HG03159 (cell line): ENCODE measurements at regions not wholly inside any gene's neighbourhood (a gene's known extent, or its start where the extent isn't known, plus 50 kb on each side); places are given as distances from the start of the nearest gene placed in this dataset.

ENCODE experiments used
- ATAC-seq: cut with Tn5 transposase; IDR thresholded peaks from one replicate; pipeline ENCODE4 v1.9.1; 2021; ENCODE audit warnings: mild to moderate bottlenecking, moderate library complexity; ENCODE audit not compliant: unreplicated experiment

DNA sequence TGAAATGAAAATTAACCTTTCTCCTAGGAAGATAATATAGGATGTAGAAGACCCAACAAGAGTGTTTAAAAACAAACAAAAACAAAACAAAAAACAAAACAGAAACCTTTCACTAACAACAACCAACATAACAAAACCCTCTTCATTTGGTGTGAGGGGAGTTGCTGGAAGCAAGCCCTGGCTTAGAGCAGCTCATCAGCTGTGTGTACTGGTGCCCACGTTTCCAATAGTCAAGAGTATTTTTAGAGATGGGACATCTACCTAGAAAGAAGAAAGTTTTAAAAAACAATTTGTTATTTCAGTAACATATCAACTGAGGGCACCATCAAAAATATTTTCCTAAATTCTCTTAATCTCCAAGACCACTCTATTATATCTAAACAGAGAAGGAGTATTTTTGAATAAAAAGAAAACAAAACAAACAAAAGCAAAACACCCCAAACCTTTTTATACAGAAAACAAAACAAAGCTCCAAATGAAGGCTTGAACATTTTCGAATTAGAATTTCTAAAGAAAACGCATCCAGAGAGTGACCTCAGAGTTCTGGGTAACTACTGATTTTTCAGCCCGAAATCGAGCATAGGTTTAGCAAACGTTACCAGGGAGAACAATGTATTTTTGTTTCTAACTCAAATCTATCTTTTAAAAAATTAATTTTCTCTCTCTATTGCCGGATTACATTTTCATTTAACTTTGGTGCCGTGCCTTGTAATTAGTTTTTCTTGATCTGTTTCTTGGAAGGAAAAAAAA, 134.6 kb downstream of the INSIG2 start:
- ATAC-seq: peak; percentile 50

DNA sequence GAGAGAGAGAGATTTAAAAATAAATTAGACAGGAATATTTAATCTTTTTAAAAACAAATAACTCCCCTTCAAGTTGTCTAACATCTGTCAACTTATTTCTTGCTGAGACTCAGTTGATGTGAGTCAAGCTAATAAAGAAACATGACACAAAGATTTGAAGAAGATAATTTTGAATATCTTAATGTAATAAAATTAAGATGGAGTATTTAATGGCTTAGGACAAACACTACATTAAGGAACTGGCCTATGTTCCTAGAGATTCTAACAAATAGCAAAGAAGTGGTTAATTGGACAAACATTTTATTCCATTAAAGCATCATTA, 134.0 kb downstream of the INSIG2 start:
- ATAC-seq: no peak

DNA sequence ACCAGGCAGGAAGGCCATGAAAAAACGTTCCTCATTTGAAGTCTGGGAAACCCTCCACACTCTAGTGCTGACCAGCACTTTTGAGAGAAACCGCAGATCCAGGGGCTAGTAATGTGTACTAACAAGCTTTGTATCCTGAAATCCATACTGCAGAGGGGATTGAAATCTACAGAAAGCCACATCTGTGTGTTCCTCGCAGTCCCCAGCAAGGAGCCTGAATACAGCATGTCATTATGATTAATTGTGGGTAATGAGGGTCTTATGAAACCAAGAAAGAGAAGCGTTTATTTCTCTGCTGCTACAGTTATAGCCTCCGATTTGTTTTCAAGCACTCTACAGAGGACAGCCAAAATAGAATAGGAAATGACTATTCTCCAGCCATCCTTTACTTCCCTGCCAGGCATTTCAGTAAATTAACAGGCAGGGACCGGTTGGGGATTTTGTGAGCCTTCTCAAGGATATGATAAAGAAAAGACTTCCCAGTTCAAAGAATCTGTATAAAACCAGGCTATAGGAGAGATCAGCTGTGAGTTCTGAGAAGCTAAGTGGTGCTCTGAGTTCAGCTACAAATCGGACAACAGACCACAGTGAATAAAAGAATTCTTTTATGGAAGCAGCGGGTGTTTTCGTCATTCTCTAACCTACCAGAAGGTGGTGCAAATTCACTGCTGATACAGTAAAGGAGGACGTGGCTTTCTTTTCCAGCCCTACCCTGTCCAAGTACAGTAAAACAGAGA, 133.4 kb downstream of the INSIG2 start:
- peak; percentile 57 for ATAC-seq

DNA sequence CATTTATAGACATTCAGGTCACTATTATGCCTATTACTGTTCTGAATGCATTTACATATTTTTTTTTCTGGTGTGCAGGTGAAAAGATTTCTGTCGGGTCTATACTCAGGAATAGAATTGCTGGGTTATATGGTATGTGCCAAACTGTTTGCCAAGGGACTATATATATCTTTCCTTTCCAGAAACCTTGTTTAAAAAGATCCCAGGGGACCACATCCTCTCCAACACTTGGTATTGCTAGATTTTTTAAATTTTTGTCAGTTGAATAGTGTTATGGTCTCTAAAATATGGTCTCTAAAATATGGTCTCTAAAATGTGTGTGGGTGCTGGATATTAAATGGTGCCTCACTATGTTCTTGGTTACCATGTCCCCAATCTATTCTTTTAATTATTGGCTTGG, 131.3 kb downstream of the INSIG2 start:
- no peak for ATAC-seq

DNA sequence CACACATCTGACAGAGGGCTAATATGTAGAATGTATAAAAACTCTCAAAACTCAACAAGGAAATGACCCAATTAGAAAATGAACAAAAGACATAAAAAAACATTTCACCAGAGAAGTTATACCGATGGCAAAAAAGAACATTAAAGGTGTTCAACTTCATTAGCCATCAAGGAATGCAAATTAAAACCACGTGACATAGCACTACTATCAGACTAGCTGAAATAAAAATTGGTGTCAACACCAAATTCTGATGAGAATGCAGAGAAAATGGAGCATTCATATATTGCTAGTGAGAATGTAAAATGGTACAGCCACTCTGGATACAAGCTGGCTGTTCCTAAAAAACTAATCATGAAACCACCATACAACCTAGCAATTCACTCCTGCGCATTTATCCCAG, 128.0 kb downstream of the INSIG2 start:
- ATAC-seq: no peak

DNA sequence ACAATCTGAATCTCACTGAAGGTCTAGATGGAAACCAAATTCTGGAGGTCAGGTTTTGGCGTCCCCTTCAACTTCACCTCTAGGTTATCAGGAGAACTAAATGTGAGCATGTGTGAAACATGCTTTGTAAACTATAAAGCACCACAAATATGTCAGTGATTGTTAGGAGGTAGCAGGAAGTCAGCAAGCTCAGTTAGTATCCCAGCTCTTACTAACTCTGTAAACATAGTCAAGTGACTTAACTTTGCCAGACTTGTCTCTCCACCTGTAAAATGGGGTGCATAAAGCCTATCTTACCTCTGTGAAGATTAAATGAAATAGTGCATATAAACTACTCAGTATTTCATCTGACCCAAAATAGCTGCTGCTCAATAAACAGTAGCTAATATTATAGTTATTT, 121.5 kb downstream of the INSIG2 start:
- ATAC-seq: no peak

DNA sequence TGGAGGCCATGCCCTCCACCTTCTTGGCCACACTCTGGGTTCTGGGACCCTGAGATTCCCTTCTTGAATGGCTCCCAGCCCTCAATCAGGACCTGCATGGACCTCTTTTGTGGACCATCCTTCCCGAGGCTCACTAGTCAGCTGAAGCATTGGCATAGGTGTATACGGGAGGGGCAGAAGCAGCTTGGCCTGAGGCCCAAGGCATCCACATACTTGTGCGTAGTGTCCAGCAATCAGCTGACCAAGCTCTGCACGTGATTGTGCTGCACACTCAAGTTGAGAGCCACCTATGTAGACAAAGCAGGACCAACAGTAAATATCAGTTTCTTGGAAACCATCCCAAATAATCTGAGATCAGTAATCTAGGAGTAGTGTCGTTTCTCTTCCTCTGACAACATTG, 119.6 kb downstream of the INSIG2 start:
- no peak for ATAC-seq

DNA sequence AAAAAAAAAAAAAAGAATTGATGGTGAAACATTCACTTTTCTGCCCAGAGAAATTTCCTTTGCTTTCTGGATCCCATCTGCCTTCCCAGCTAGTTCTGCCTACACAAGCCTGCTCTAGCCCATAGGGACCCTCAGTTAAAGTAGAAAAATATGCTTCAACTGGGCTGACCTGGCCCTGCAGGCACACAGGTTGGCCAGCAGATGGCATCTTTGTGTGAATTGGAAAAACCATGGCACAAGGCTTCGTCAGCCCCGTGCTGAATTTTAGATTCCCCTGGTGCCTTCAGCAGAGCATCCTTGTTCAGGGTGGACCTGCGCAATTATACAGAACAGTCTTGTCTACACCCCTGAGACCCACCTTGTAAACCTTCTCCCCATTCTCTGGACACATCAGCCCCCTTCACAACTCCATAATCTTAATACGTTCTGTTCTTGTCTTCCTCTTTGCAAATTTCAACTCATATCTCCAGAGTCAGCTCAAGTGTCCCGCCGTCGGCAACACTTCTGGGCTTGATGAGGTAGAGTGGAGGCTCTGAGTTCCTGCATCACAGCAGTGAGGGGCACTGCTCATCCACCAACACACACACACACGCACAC, 114.5 kb downstream of the INSIG2 start:
- ATAC-seq: peak; percentile 95

DNA sequence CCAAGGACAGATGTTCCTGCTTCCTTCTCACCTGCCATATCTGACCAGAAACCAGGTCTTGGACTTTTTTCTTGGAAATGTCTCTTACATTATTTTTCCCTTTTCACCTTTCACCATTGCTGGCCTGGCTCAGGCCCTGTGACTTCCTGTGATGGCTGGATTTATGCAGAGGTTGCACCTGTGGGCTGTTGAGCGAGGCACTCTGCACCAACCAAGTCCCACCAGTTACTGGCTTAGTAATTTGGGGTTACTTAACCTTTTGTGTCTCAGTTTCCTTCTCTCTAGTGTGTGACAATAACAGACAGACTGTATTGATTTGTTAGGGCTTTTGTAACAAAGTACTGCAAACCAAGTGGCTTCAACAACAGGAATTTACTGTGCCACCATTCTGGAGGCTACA, 110.0 kb downstream of the INSIG2 start:
- no peak for ATAC-seq

DNA sequence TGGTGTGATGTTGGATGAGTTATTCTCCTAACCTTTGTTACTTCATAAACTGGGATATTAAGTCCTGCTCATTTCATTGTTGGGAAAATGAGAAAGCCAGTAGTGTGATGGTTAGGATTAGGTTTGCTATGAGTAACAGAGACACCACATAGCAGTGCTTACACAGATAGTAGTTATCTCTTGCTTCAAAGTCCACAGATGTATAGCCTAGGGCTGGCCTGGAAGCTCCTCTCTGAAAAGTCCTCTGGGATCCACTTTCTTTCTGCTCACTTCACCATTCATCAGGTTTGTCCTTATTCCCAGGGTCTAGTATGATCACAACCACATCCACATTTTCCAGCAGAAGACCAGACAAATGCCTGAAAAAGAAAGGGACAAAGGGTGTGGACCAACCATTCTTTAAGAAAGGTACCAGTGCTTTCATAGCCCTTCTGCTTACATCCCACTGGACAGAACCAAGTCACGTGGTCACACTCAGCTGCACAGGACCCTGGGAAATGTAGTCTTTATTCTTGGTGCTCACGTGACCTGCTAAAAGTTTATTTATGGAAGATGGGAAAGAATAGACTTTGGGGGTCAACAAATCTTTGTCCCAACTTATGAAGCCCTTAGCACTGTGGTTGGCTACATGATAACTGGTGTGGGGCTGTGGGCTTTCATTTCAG, 108.9 kb downstream of the INSIG2 start:
- no peak for ATAC-seq

DNA sequence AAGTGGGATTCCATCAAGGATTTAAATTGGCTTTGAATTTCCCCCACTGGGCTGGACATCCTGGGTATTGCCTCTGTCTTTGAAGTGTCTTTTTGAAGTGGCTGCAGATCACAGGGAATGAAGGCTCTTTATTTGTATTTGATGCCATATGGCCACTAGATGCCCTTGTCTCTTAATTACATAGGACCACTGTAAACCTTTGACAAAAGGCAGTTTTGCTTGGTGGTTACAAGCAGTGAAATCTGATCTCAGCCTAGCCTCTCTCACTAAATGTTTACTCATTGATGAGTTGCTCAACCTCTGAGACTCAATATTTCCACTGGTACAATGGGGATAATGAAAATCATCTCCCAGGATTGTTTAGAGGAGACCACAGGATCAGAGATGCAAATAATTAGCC, 102.2 kb downstream of the INSIG2 start:
- ATAC-seq: no peak

DNA sequence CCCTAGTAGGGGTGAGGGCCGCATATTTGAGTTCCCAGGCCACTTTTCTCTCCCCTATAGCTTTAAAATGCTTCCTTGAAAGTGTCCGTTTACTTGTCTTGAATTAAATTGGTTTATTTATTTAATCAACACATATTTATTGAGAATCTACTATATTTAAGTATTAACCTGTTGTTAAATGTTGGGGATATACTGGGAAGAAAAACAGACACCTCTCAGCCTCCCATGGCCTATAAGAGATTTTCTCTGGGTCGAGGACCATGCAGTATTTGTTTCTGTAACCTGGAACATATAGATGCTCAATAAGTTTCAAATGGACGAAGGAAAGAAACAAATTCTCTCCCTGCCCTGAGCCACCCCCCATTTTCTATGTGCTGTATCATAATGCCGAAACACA, 98.6 kb downstream of the INSIG2 start:
- no peak for ATAC-seq

DNA sequence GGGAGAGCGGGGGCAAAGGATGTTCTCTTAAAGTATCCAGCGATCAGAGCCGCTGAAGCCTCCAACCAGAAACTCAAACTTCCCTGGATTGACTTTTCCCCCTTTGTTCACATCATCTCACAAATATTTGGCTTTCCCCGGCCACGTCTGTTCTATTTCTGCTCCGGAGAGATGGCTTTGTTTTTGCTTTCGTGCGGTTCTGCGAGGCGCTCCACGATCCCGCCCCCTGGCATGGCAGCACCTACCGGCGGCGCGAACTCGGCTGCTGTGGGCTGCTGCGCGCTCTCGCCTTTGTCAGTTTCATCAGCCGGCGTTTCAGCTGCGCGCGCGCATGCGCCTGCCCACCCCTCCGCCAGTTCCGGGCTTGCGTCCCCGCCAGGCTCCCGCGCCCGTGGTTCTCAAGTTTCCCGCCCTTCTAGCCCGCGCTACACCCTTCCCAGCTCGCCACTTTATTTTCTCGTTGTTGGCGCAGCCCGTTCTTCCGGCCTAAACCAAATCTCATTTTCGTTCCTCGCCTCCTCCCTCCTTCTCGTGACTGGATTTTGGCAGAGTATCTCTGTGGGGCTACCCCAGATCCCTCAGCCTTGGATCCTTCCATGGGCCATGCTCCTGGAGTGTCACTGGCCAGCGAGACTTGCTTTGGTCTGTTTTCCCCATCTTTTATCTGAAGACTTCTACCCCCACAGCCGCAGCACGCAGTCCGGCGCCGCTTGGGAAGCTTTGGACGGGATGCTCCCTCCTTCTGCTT, 98.0 kb downstream of the INSIG2 start:
- peak; percentile 92 for ATAC-seq

DNA sequence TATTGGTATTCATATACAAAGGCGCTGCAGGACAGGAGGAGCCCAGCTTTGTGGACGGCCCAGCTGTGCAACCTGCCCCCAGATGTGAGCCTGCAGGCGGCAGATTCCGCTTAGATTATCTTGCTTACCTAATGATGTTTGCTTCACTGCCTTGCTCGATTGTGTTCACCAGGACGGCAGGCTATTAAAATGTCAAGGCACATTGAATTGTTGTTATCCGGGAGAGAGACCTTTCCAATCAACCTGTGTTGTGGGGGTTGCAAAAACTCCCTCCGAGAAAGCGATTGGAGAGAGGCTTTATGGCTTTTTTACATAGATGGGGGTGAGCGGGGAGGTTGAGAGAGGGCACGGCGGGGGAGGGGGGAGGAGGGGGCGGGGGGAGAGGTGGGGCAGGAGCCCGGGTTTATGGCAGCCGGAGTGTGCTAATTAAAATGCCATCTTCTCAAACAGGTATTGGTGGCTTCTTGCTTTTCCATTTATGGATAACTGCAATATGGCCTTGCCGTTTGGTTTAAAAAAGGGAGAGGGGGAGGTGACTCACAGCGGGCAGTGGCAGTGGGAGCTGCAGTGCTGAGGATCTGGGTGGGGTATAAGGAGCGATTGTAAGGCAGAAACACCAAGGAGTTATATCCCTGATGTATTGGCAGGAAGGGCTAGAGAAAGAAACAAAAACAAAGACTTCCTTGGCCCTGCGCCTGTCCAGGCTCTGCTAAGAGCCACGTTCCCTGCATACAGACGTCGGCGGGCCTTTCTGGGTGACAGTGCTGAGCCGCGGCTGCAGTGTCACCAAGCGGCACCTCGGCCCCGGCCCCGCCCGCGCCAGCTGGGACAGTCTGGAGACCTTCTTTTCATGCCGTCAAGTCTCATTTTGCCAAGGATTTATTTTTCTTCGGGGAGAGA, 97.2 kb downstream of the INSIG2 start:
- peak; percentile 86 for ATAC-seq

DNA sequence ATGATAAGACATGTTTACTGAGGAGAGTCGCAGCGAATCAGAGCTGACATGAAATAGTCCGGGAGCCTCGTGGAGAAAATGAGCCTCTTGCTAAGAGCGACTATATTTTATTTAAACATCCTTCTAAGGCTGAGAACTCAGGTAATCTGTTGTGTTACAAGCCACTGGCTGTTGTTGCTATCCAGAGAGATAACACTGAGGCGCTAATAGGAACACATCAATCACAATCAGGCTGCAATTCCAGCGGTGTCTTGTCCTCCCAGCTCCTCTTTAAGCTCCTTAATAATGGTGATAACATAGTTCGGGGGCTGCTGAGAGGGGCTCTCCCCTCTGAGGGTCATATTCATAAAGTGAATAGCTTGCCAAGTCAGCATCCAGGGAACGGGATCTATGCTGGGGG, 95.1 kb downstream of the INSIG2 start:
- ATAC-seq: no peak

DNA sequence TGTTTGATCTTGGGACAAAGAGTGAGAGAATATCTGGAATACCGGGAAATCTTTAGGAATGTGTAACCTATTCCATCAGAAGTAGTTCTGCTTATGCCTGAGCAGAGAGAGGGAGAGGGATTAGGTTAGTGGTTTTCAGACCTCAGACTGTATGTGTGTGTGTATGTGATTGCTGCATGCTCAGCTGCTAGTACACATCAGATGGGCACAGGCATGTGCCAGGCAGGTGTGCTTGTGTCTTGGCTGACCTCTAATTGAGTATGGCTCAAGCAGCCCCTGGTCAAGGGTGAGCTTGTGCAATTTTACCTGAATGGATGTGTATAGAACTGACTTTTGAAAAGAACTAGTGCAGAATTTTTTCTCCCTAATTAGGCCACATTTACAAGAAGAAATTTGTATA, 91.2 kb downstream of the INSIG2 start:
- ATAC-seq: no peak

DNA sequence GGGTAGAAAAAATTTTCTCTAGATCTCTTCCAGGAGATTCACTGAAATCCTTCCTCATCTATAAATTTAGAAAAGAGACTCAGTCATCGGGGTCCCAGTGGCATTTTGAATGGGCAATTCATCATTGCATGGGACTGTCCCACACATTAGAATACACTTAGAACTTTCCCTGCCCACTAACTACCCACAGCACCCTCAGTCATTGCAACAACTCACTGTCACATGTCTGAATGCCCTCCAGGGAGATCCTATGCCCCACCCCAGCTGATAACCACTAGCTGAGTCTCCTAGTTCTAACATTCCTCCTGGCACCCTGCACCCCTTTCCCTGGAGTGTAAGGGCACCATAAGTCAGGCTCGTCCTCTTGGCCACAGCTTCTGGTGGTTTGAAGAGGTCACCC, 89.6 kb downstream of the INSIG2 start:
- ATAC-seq: no peak

DNA sequence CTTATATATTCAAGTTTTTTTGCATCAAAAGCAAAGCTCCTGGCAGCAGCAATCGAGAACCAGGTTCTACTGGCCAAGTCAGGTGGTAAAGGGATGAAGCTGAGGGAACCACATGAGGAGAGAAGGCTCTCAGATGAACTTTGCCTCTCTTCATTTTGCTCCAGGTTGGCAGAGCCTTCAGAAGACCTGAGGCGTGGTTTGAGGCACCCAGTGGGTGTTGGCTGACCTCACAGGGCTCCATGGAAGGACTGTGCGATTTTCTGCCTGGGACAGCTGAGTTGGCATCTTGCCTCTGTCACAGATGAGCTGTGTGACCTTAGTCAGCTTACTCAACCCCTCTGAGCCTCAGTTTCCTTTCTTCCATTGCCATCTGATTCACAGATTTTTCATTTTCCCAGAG, 89.0 kb downstream of the INSIG2 start:
- no peak for ATAC-seq

DNA sequence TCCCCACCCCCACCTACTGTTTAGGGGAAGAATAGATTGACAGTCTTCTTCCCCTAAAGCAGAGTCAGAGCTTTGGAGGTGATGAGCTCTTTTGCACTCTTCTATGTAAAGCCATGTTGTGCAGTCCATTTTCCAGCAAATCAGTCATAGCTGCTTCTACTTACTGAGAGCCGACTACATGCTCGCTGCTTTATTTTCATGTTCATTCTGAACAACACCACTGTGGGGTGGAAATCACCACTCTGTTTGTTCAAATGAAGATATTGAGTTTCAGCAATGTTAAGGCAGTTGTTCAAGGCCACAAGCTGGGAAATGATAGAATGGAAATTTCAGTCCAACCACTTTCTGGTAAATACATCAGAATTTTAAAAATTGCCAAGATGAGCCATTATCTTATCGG, 88.3 kb downstream of the INSIG2 start:
- ATAC-seq: no peak

DNA sequence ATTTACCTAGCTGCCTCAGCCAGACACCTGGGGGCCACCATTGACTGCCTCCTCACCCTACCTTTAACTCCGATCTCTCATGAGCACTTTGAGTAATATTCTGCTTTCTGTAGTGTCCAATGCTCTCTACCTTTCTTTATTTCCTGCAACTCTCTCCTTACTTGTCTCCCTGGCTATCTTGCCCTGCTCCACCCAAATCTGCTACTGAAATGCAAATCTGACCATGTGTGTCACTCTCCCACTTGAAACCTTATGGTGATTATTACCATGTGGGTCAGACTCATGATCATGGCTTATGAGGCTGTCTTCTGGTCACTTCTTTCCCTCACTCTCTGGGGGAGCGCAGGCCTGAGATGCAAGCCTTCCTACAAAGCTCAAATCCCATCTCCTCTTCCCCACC, 83.3 kb downstream of the INSIG2 start:
- ATAC-seq: no peak
